ENCODE measurements at regions not wholly inside any gene's neighbourhood (a gene's known extent, or its start where the extent isn't known, plus 50 kb on each side); places are given as distances from the start of the nearest gene placed in this dataset.

DNA sequence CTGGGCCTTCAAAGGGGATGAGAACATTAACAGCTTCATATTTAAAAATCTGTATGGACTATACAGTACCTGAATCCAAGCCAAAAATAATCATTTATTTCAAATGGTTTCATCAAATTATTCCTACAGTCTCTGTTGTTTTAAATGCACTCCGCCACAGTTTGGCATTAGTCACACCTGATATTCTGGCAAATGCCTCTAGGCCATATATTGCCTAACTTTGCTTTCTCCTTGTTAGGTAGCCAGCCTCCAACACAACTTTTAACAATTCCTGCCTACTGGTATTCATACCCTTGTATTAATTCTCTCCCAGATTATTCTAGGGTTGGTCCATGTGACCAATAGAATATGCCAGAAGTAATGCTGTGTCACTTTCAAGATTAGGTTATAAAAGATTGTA, 146.6 kb upstream of the FANCL start:
- no peak for TF ChIP-seq GATA3 (IDR thresholded peaks at IDR 0.05; ENCODE audit: low read depth, low read length)
- no peak for TF ChIP-seq GATA2 (IDR thresholded peaks at IDR 0.05; ENCODE audit: low read depth, low read length)
